Superior temporal gyrus (tissue), 1 donor: ENCODE measurements at regions not wholly inside any gene's neighbourhood (a gene's known extent, or its start where the extent isn't known, plus 50 kb on each side); places are given as distances from the start of the nearest gene placed in this dataset.

Experiments
- DNase-seq: peaks from one replicate; pipeline ENCODE4 v3.0.0-alpha.2; 2016; ENCODE audit errors: extremely low spot score

GRCh38 chr21:27700974-27701614 is 734.2 kb upstream of the ADAMTS5 start:
- peak; percentile 97 for DNase-seq

DNA sequence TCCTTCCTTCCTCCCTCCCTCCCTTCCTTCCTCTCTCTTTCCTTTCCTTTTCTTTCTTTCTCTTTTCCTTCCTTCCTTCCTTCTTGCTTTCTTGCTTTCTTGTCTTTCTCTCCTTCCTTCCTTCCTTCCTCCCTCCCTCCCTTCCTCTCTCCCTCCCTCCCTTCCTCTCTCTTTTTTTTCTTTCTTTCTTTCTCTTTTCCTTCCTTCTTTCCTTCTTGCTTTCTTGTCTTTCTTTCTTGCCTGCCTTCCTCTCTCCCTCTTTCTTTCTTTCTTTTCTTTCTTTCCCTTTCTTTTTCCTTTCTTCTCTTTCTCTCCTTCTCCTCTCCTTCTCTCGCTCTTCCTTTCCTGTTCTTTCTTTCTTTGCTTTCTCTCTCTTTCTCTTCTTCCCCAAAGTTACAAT is 728.4 kb upstream of the ADAMTS5 start:
- no peak for DNase-seq

DNA sequence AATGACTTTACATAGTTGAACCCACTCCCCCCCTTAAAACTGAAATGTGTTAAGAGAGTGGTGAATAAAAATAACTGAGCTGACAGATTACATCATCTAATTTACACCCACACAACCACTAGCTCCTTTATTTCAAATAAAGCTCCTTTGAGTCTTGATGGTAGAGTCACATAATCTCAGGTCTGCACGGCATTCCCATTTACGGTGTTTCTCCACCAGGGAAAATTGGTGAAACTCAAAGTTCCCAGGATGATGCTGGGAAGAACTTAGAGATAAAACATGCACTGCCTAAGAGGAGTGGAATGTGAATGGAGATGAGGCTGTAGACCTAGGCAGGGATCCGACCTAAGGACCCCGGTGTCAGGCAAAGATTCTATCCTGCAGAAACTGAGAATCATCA is 727.8 kb upstream of the ADAMTS5 start:
- no peak for DNase-seq

- no peak for DNase-seq
These were observed 726.5 kb upstream of the ADAMTS5 start for GRCh38 chr21:27693376-27693775.

- DNase-seq, result no peak
These were observed 724.6 kb upstream of the ADAMTS5 start for GRCh38 chr21:27691516-27691915.

GRCh38 chr21:27691006-27691405 is 724.1 kb upstream of the ADAMTS5 start:
- DNase-seq, result no peak

DNA sequence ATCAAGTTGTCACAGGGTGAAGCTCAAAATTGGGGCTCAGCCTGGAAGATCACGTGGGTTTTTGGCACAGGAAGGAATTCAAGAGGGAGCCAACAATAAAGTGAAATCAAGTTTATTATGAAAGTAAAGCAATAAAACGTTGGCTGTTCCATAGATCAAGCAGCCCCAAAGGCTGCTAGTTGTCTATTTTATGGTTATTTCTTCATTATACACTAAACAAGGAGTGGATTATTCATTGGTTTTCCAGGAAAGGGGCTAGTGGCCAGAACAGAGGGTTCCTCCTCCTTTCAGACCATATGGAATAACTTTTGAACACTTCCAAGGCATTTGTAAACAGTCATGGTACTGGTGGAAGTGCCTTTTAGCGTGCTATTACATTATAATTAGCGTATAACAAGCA is 723.5 kb upstream of the ADAMTS5 start:
- no peak for DNase-seq

GRCh38 chr21:27688773-27689172 is 721.9 kb upstream of the ADAMTS5 start:
- DNase-seq, result no peak

DNA sequence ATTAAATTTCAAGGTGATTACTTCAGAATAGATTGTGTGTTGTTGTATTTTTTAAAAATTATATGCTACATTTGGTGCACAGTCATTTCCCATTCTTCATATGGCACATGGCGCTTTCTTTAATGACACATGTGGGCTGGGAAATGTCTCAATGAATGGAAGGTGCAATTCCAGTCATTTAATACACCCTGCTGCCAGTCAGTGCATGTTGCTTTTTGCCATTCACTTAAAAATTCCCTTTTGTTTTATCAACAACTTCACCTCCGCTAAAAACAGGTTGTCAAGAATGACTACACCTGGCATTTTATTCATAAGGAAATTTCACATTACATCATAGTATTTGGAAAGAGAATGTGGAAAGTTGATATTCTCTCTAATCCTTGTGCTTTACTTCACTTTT is 716.4 kb upstream of the ADAMTS5 start:
- DNase-seq, result no peak

DNA sequence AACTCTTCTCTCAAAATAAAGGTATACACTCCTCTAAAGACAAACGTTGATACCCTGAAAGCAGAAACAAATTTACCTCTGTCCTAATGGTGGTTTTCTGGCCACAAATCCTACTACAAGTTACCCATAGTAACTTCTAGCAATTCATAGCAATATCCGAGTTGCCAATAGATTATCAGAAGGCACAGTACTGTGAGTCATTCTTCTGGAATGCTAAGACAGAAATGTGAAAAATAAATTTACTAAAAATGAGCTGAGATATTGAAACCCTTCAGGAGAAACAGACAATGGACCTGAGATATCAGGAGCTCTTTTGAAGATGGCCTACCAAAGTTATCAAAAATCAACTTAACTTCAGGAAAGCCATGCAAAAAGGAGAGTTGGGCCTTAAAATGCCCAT is 715.0 kb upstream of the ADAMTS5 start:
- no peak for DNase-seq

DNA sequence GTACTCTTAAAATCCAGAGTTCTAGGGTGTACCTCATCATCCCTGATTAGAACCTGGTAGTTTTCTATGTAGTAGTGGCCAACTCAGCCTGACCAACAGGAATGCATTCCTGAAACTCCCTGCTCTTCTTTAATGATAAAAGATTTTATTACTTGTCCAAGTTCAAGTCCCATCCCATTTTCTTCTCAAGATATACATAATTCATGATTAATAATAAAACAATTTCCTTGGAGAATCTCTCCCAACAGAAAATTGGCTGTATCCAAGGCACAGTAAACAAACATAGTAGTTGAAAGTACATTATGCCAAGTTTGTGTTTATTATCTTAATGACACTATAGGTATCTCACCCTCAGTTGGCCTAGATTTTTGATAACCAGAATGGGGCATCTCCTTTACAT is 714.1 kb upstream of the ADAMTS5 start:
- no peak for DNase-seq

DNA sequence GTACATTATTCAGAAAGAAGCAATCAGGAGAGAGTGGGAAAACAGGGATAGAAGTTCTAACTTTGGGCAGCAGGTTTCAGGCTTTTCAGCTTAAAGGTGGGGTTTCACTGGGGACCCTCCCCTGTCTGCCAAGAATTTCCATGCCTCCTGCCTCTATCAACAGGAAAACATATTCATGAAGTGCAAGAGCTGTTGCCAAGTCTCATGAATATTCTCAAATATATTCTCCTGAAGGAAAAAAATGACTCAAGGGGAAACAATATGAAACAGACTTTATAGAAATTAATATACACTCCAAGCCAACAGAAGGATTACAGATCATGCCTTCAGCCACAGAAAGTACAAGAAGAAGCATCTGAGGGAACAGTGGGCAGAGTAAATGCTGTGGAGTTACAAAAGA is 713.3 kb upstream of the ADAMTS5 start:
- no peak for DNase-seq

DNA sequence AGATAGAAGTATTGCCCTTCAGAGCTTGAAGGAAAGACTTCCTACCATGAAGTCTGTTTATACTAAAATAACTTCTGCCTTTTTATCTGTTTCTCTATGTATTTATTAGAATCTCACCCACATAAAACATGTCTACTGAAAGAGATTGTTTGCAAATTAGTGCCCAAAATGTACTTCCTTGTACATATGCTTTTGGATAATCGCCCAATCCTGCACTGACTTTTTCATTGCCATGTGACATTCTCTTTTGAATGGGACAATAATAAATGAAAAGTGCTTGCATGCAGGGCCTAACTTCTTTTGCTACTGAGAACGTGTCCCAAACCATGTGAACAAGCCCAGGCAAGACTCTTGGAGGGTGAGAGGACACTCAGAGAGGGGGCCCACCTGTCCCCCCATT is 711.6 kb upstream of the ADAMTS5 start:
- no peak for DNase-seq

GRCh38 chr21:27677546-27677945 is 710.7 kb upstream of the ADAMTS5 start:
- no peak for DNase-seq

GRCh38 chr21:27675306-27675705 is 708.4 kb upstream of the ADAMTS5 start:
- DNase-seq, result no peak

- DNase-seq, result no peak
These were observed 707.2 kb upstream of the ADAMTS5 start for GRCh38 chr21:27674041-27674615.

- DNase-seq, result no peak
These were observed 706.7 kb upstream of the ADAMTS5 start for GRCh38 chr21:27673581-27673980.

- DNase-seq, result no peak
These were observed 704.3 kb upstream of the ADAMTS5 start for GRCh38 chr21:27671207-27671606.

DNA sequence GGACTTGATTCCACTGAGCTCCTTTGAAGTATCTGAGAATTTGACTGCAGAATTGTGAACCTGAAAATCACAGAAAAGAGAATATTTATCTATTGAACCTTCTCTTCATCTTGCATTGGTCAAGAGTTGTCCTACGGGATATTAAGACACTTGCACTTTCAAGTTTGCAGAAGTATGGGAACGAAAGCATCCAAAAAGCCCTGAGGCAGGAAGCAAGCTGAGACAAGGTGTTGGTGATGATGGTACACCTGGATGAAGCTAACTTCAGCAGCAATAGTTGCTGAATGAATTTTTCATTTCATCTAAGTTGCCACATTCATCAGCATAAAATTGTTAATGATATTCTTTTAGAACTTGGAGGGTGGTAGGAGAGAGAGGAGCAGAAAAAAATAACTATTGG is 686.6 kb upstream of the ADAMTS5 start:
- no peak for DNase-seq

DNA sequence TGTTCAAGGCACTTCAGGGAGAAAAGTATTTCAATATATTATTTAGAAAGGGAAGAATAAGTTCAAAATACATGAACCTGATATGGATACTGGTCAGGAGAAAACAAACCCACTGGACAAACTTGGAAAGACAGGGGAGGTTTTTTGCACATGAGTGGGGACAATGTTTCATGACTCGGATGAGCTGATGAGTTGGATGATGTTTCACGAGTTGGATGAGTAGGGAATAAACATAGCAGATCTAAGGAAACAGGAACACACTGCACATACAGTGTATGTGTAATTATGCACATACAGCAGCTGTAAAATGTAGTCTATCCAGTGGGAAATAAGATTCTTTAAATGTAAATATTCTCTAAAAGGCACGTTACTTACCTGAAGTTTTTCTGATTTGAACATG is 682.9 kb upstream of the ADAMTS5 start:
- no peak for DNase-seq

DNA sequence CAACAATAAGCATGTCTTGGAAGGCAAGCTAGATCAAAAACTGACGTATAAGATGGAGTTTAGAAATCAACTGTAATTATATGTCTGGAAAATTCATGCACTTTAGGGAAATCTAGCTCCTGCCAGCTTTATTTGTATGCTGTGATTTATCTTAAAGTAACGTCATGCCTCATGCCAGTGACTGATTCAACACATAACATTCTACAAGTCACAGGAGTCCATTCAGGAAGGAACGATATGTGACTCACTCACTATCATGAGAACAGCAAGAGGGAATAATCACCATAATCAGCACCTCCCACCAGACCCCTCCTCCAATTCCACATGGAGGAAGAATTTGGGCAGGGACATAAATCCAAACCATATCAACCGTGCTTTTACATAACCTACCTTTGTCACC is 682.4 kb upstream of the ADAMTS5 start:
- no peak for DNase-seq

DNA sequence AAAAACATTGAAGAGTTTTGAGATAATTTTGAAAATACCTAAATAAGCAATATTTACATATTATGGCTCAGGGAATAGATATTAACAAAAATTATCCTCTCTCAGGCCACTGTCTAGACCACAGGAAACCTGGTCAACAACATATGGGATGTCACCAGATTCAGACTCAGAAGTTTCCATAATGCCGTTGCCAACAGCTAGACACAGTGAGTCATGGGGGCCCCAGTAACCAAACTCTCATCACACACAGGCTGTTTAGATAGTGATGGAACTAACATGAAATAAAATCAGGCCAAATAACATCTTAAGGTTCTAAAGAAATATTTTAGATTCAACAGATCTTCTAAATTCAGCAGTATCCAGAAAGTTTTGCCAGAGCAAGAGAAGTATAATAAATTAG is 681.7 kb upstream of the ADAMTS5 start:
- DNase-seq, result no peak

DNA sequence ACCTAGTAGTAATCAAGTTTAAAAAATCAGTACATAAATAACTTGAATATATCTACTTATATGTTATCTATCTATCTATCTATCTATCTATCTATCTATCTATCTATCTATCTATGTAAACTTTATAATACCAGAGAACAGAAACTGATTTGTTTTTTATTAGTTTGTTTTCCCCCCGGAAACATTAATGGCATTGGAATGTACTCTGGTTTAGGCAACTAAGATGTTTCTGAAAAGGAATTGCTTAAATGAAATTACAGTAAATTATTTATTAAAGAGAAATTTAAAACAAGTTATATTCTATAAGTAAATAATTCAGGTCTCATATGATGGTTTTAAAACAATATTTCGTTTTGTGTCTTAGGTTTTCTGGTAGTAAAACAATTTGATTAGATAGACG is 681.0 kb upstream of the ADAMTS5 start:
- DNase-seq, result no peak

- DNase-seq, result no peak
These were observed 680.5 kb upstream of the ADAMTS5 start for GRCh38 chr21:27647401-27647800.
